Activated naive CD4-positive, alpha-beta T cell (primary cell): ENCODE measurements at regions not wholly inside any gene's neighbourhood (a gene's known extent, or its start where the extent isn't known, plus 50 kb on each side); places are given as distances from the start of the nearest gene placed in this dataset.

Experiments
- DNase-seq, 4 experiments: peaks; one replicate each; lab custom pipeline; 2025; lab: John Stamatoyannopoulos, UW

GRCh38 chr7:17130281-17131059 lies 168.0 kb upstream of the AHR start:
- no peak for DNase-seq

GRCh38 chr7:17131060-17131345 lies 167.4 kb upstream of the AHR start:
- DNase-seq: no peak

GRCh38 chr7:17131983-17132655 lies 166.3 kb upstream of the AHR start:
- DNase-seq: no peak

GRCh38 chr7:17132726-17133125 lies 165.7 kb upstream of the AHR start:
- DNase-seq: no peak

GRCh38 chr7:17133977-17134376 lies 164.5 kb upstream of the AHR start:
- no peak for DNase-seq

- DNase-seq: no peak
Measured at GRCh38 chr7:17134786-17135185, 163.7 kb upstream of the AHR start.

- DNase-seq: no peak
Measured at GRCh38 chr7:17136126-17136525, 162.3 kb upstream of the AHR start.

- no peak for DNase-seq
Measured at GRCh38 chr7:17139081-17139480, 159.4 kb upstream of the AHR start.

- DNase-seq: no peak
Measured at GRCh38 chr7:17140406-17140805, 158.0 kb upstream of the AHR start.

GRCh38 chr7:17142831-17143541 lies 155.5 kb upstream of the AHR start:
- no peak for DNase-seq

- DNase-seq: no peak
Measured at GRCh38 chr7:17144322-17144721, 154.1 kb upstream of the AHR start.

GRCh38 chr7:17146621-17147020 lies 151.8 kb upstream of the AHR start:
- no peak for DNase-seq

- DNase-seq: no peak
Measured at GRCh38 chr7:17147409-17147808, 151.0 kb upstream of the AHR start.

- DNase-seq: no peak
Measured at GRCh38 chr7:17150018-17150417, 148.4 kb upstream of the AHR start.

GRCh38 chr7:17152721-17153120 lies 145.7 kb upstream of the AHR start:
- no peak for DNase-seq

GRCh38 chr7:17153536-17153935 lies 144.9 kb upstream of the AHR start:
- no peak for DNase-seq

- no peak for DNase-seq
Measured at GRCh38 chr7:17155529-17155928, 142.9 kb upstream of the AHR start.

- no peak for DNase-seq
Measured at GRCh38 chr7:17158261-17158660, 140.2 kb upstream of the AHR start.

GRCh38 chr7:17159500-17160037 lies 138.9 kb upstream of the AHR start:
- no peak for DNase-seq

GRCh38 chr7:17166824-17167379 lies 131.6 kb upstream of the AHR start:
- DNase-seq: no peak

GRCh38 chr7:17168416-17168815 lies 130.0 kb upstream of the AHR start:
- no peak for DNase-seq

GRCh38 chr7:17171427-17171826 lies 127.0 kb upstream of the AHR start:
- no peak for DNase-seq
